B cell (primary cell): ENCODE measurements at regions not wholly inside any gene's neighbourhood (a gene's known extent, or its start where the extent isn't known, plus 50 kb on each side); places are given as distances from the start of the nearest gene placed in this dataset.

Experiments used
- EZH2 ChIP-seq: IDR thresholded peaks from 2 replicates; pipeline ENCODE4 v1.6.1; 2012; ENCODE audit warnings: borderline replicate concordance, low read depth, mild to moderate bottlenecking, moderate library complexity, low read length; ENCODE audit not compliant: insufficient read depth, poor library complexity, severe bottlenecking
- TF ChIP-seq, protein P1 (sequence below): fragments of 200-600 bp; IDR thresholded peaks from one replicate; pipeline ENCODE4 v1.8.0; 2022; ENCODE audit warnings: antibody characterized with exemption, mild to moderate bottlenecking

GRCh38 chr3:31013843-31014242 lies 119.4 kb upstream of the GADL1 start:
- TF ChIP-seq, protein P1, sequence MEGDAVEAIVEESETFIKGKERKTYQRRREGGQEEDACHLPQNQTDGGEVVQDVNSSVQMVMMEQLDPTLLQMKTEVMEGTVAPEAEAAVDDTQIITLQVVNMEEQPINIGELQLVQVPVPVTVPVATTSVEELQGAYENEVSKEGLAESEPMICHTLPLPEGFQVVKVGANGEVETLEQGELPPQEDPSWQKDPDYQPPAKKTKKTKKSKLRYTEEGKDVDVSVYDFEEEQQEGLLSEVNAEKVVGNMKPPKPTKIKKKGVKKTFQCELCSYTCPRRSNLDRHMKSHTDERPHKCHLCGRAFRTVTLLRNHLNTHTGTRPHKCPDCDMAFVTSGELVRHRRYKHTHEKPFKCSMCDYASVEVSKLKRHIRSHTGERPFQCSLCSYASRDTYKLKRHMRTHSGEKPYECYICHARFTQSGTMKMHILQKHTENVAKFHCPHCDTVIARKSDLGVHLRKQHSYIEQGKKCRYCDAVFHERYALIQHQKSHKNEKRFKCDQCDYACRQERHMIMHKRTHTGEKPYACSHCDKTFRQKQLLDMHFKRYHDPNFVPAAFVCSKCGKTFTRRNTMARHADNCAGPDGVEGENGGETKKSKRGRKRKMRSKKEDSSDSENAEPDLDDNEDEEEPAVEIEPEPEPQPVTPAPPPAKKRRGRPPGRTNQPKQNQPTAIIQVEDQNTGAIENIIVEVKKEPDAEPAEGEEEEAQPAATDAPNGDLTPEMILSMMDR: no peak
- TF ChIP-seq EZH2: no peak
